Keratinocyte (primary cell): ENCODE measurements at regions not wholly inside any gene's neighbourhood (a gene's known extent, or its start where the extent isn't known, plus 50 kb on each side); places are given as distances from the start of the nearest gene placed in this dataset.

Experiments used
- EZH2 ChIP-seq: IDR thresholded peaks from one replicate; pipeline ENCODE4 v1.6.1; 2012; ENCODE audit warnings: inconsistent platforms, mild to moderate bottlenecking, low read length, moderate library complexity
- TF ChIP-seq, protein P1 (sequence below), 3 experiments: IDR thresholded peaks in 1 of 3; conservative IDR thresholded peaks in 1 of 3; optimal IDR thresholded peaks in 1 of 3; 2 replicates in 2 of 3; 3 replicates in 1 of 3; pipeline versions ENCODE3 to v1.5.1; 2011; ENCODE audit warnings: low read length in 3 of 3, mild to moderate bottlenecking in 3 of 3, moderate library complexity in 2 of 3, control low read depth in 1 of 3, inconsistent platforms in 1 of 3; ENCODE audit not compliant: insufficient read depth in 2 of 3; ENCODE audit errors: extremely low read depth in 1 of 3

DNA sequence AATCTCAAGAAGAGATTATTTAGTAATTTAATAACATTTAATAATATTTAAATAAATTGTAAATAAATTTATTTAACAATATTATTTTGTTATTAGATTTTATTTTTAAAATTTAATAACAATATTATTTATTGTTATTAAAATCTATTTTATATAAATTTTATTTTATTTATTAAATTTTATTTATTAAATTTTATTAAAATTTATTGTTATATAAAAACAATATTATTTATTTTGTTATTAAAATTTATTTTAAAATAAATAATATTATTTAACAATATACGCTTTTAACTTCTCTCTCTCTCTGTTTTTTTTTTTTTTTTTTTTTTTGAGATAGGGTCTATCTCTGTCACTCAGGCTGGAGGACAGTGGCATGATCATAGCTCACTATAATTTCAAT lies 347.1 kb upstream of the LRRC7 start:
- TF ChIP-seq, protein P1, sequence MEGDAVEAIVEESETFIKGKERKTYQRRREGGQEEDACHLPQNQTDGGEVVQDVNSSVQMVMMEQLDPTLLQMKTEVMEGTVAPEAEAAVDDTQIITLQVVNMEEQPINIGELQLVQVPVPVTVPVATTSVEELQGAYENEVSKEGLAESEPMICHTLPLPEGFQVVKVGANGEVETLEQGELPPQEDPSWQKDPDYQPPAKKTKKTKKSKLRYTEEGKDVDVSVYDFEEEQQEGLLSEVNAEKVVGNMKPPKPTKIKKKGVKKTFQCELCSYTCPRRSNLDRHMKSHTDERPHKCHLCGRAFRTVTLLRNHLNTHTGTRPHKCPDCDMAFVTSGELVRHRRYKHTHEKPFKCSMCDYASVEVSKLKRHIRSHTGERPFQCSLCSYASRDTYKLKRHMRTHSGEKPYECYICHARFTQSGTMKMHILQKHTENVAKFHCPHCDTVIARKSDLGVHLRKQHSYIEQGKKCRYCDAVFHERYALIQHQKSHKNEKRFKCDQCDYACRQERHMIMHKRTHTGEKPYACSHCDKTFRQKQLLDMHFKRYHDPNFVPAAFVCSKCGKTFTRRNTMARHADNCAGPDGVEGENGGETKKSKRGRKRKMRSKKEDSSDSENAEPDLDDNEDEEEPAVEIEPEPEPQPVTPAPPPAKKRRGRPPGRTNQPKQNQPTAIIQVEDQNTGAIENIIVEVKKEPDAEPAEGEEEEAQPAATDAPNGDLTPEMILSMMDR (optimal IDR thresholded peaks at IDR 0.05 in 1 of 3, IDR thresholded peaks at IDR 0.05 in 1 of 3, conservative IDR thresholded peaks at IDR 0.05 in 1 of 3; ENCODE audit: extremely low read depth in 1 of 3, insufficient read depth in 2 of 3, low read length in 3 of 3) = no peak
- no peak for TF ChIP-seq EZH2
